Coronary artery (tissue), 2 donors: ENCODE measurements at regions not wholly inside any gene's neighbourhood (a gene's known extent, or its start where the extent isn't known, plus 50 kb on each side); places are given as distances from the start of the nearest gene placed in this dataset.
"Not testable (repeated sequence)": the region's sequence is repeated elsewhere in the genome, so short reads cannot be mapped to it uniquely, and the experiment has no call there.

Experiments
- DNase-seq: peaks from one replicate; pipeline ENCODE4 v3.0.0-alpha.2; 2017; ENCODE audit warnings: low spot score
- H3K27ac ChIP-seq, 2 donors: fragments of 200-600 bp; sonication (generic); one replicate each; pipeline ENCODE4 v1.5.1; 2016 to 2019
- H3K4me3 ChIP-seq: fragments of 200-600 bp; sonication (generic); 2 replicates; pipeline ENCODE4 v1.5.1; 2016; ENCODE audit warnings: mild to moderate bottlenecking, moderate library complexity
- CTCF ChIP-seq: fragments of 200-600 bp; sonication (generic); IDR thresholded peaks from one replicate; pipeline ENCODE4 v1.5.1; 2019; ENCODE audit warnings: antibody characterized with exemption

DNA sequence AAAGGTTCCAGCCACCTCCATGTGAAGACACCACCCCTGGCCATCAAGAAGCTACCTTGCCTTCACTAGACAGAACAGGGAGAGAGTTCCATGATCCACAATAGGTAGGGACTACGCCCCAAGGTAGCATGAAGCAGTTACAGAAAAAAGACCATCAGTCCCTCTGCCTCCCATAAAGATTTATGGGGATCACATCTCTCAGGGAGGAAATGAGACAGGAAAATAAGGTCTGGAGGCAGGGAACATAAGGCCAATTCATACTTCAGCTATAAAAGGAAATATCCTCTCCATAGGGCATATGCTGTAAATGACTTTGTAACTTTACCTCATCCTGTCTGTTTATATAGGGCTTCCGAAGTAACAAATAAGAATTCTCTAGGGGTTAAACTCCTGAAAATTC, 129.4 kb downstream of the OR2B2 start:
- TF ChIP-seq CTCF = no peak
- Histone ChIP-seq H3K27ac (no peak overlapping the region), H3K4me3 (no peak overlapping the region)
- no peak for DNase-seq

- TF ChIP-seq CTCF = no peak
- Histone ChIP-seq H3K4me3 (no peak overlapping the region), H3K27ac (no peak overlapping the region)
- no peak for DNase-seq
Observed at GRCh38 chr6:27778625-27779417, 133.4 kb downstream of the OR2B2 start.

DNA sequence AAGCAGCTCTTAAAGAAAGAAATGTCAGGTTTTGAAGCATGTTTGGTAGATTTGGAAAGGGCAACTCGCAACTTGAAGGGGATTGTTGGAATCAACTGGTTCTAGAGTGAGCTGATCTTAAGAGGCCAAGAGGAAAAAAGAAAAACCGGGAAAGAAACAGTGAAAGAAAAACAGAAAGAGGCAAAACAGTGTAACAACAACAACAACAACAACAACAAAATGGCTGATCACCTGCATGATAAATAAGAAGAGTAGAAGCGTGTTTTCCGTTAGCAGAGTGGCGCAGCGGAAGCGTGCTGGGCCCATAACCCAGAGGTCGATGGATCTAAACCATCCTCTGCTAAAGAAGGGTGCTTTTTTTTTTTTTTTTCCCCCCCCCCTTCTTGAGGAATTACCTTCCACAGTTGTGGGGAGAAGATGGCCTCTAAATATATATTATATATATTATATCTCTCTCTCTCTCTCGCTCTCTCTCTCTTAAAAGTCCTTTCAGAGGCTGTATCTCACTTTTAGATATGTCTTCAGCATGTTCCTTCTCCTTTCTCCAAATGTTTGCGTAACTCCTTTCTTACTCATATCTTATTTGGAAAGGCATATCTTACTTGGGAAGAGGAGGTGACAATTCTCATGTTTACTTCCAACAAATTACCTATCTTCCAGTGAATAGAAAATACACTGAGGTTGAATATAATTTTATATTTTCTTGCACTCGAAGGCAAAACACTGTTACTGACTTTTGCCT, 134.4 kb downstream of the OR2B2 start:
- Histone ChIP-seq H3K4me3 (no peak overlapping the region), H3K27ac (no peak overlapping the region)
- no peak for DNase-seq
- no peak for TF ChIP-seq CTCF

DNA sequence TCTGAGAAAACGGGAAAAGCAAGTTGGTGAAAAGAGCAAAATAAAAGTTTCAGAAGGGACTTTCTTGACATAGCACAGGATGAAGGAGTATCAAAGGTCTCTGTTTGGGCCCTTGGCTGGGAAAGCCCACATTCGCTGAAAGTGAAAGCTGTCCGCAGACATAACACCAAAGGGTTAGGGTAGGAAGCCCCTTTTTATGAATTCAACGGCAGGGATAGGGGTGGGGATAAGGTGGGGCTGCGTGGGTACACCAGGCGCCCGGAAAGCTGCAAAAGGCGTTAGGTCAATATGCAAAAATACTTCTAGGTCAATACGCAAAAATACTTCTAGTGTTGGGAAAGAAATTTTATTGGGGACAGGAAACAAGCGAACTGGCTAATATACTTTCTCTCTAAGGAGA, 135.1 kb downstream of the OR2B2 start:
- Histone ChIP-seq H3K4me3 (no peak overlapping the region), H3K27ac (no peak overlapping the region)
- no peak for TF ChIP-seq CTCF
- no peak for DNase-seq

DNA sequence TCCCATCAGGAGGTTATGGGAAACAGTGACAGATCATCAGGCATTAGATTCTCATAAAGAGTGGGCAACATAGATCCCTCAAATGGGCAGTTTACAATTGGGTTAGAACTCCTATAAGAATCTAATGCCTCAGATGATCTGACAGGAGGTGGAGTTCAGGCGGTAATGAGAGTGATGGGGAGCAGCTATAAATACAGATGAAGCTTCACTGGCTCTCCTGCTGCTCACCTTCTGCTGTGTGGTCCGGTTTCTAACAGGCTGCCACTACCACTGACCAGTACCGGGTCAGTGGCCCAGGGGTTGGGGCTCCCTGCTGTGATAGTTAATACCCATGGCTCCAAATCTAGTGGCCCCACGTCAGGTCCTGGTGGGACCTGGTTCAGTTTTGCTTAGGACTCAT, 135.7 kb downstream of the OR2B2 start:
- no peak overlapping the region for H3K27ac ChIP-seq
- no peak overlapping the region for H3K4me3 ChIP-seq
- DNase-seq = no peak
- TF ChIP-seq CTCF = no peak

DNA sequence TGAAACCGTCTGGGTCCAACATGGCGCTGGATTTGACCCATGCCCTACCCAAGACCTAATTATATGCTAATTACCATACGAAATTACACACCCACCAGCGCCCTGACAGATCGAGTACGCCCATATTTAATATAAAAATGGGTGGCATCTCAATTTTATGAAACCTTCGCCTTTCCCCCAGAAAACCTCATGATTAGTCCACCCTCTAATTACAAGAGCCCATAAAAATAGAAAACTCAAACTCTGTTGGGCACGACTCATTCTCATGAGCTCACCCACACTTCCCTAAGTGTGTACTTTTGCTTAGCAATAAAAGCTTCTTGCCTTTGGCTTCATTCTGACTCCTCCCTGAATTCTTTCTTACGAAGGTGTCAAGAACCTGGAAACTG, 136.4 kb downstream of the OR2B2 start:
- no peak for TF ChIP-seq CTCF
- Histone ChIP-seq H3K4me3 (no peak overlapping the region), H3K27ac (no peak overlapping the region)
- DNase-seq = no peak

- H3K4me3 ChIP-seq, DNase-seq, H3K27ac ChIP-seq: not testable (repeated sequence)
Observed at GRCh38 chr6:27775138-27775795, 136.9 kb downstream of the OR2B2 start.

- H3K4me3 ChIP-seq, H3K27ac ChIP-seq, DNase-seq: not testable (repeated sequence)
Observed at GRCh38 chr6:27774264-27774600, 138.0 kb downstream of the OR2B2 start.

DNA sequence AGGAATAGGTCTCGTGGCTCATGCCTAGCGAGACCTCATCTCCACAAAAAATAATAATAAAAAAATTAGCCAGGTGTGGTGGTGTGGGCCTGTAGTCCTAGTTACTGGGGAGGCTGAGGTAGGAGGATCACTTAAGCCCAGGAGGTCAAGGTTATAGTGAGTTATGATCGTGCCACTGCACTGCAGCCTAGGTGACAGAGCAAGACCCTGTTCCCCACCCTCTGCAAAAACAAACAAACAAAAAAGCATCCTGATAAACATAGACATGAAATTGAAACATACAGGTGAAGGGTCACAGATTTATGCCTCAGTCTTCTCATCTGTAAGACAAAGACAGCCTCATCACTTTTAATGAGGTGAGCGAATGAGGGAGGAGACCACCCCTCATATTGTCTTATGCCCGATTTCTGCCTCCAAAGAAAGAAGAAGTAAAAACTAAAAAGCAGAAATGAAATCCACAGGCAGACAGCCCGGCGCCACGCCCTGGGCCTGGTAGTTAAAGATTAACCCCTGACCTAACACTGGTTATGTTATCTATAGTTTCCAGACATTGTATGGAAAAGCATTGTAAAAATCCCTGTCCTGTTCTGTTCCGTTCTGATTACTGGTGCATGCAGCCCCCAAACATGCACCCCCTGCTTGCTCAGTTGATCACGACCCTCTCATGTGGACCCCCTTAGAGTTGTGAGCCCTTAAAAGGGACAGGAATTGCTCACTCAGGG, 138.5 kb downstream of the OR2B2 start:
- not testable (repeated sequence) for DNase-seq

More for the DNA sequence above, 138.5 kb downstream of the OR2B2 start:
- H3K27ac ChIP-seq, H3K4me3 ChIP-seq: not testable (repeated sequence)
